ENCODE measurements at regions not wholly inside any gene's neighbourhood (a gene's known extent, or its start where the extent isn't known, plus 50 kb on each side); places are given as distances from the start of the nearest gene placed in this dataset.

- H3K27me3 Mint-ChIP-seq, result no peaks in the 10 kb centered on the region
- Histone ChIP-seq H3K4me2 (replicated peaks; ENCODE audit: low read depth, low read length, poor library complexity, severe bottlenecking) (no peak overlapping the region), H3K79me2 (ENCODE audit: control insufficient read depth, insufficient read depth, low read length) (no peaks in the 10 kb centered on the region), H4K20me1 (ENCODE audit: control insufficient read depth, insufficient read depth, low read length, poor library complexity, severe bottlenecking) (no peaks in the 10 kb centered on the region), H3K27ac (ENCODE audit: low read length in 2 of 2) (no peak overlapping the region), H3K9me3 (ENCODE audit: control extremely low read depth in 1 of 3, control insufficient read depth in 2 of 3, insufficient read depth in 1 of 3, low read length in 2 of 3) (peaks cover 0 to 6% (median 0%) of the 10 kb centered on the region in 3 donors), H3K36me3 (replicated peaks in 1 of 2; ENCODE audit: control extremely low read depth in 1 of 2, control insufficient read depth in 1 of 2, extremely low read depth in 1 of 2, insufficient read depth in 2 of 2, low read length in 1 of 2) (no peaks in the 10 kb centered on the region), H3K4me3 (ENCODE audit: control extremely low read depth in 1 of 5, extremely low read depth in 1 of 5, insufficient read depth in 1 of 5, low read depth in 2 of 5, low read length in 4 of 5) (no peak overlapping the region), H3K9ac (ENCODE audit: low read length) (no peak overlapping the region), H3K27me3 (replicated peaks in 1 of 4; ENCODE audit: control extremely low read depth in 1 of 4, control insufficient read depth in 3 of 4, insufficient read depth in 4 of 4, low read length in 3 of 4) (no peaks in the 10 kb centered on the region), H2AFZ (ENCODE audit: insufficient read depth, low read depth, low read length, poor library complexity, severe bottlenecking) (no peak overlapping the region), H3K4me1 (ENCODE audit: control insufficient read depth in 2 of 2, insufficient read depth in 2 of 2, low read length in 2 of 2) (no peaks in the 10 kb centered on the region)
- ATAC-seq (ENCODE audit: low read depth) (no peak), DNase-seq (no peak)
- intact Hi-C loops (cut with micrococcal nuclease), result no loop called here
- WGBS (ENCODE audit: insufficient coverage), result no CpG with 5 or more reads among the region's 4 CpGs
- H3K9me3 Mint-ChIP-seq (ENCODE audit: insufficient read depth), result no peaks in the 10 kb centered on the region
- TF ChIP-seq EZH2 (IDR thresholded peaks at IDR 0.05; ENCODE audit: borderline replicate concordance, insufficient read depth, low read depth, low read length, poor library complexity, severe bottlenecking) (no peak), CTCF (IDR thresholded peaks at IDR 0.05) (no peak)
- H3K27ac Mint-ChIP-seq, result no peak overlapping the region
- POLR2A ChIA-PET, result no interaction called here
- no peaks in the 10 kb centered on the region for H3K4me1 Mint-ChIP-seq
- H3K4me3 Mint-ChIP-seq, result no peak overlapping the region
- CTCF ChIA-PET, result no interaction called here
Measured at GRCh38 chr5:4676934-4677333, 463.2 kb upstream of the ADAMTS16 start.

- intact Hi-C loops (cut with micrococcal nuclease), result no loop called here
- H3K27ac Mint-ChIP-seq, result no peak overlapping the region
- no peaks in the 10 kb centered on the region for H3K27me3 ChIP-seq (replicated peaks in 1 of 4; ENCODE audit: control extremely low read depth in 1 of 4, control insufficient read depth in 3 of 4, insufficient read depth in 4 of 4, low read length in 3 of 4)
- no peak overlapping the region for H3K9ac ChIP-seq (ENCODE audit: low read length)
- ATAC-seq (ENCODE audit: low read depth) (no peak), DNase-seq (no peak)
- TF ChIP-seq EZH2 (IDR thresholded peaks at IDR 0.05; ENCODE audit: borderline replicate concordance, insufficient read depth, low read depth, low read length, poor library complexity, severe bottlenecking) (no peak), CTCF (IDR thresholded peaks at IDR 0.05) (no peak)
- no peaks in the 10 kb centered on the region for H3K4me1 Mint-ChIP-seq
- H3K79me2 ChIP-seq (ENCODE audit: control insufficient read depth, insufficient read depth, low read length), result no peaks in the 10 kb centered on the region
- no peaks in the 10 kb centered on the region for H4K20me1 ChIP-seq (ENCODE audit: control insufficient read depth, insufficient read depth, low read length, poor library complexity, severe bottlenecking)
- no peaks in the 10 kb centered on the region for H3K36me3 ChIP-seq (replicated peaks in 1 of 2; ENCODE audit: control extremely low read depth in 1 of 2, control insufficient read depth in 1 of 2, extremely low read depth in 1 of 2, insufficient read depth in 2 of 2, low read length in 1 of 2)
- no peaks in the 10 kb centered on the region for H3K4me1 ChIP-seq (ENCODE audit: control insufficient read depth in 2 of 2, insufficient read depth in 2 of 2, low read length in 2 of 2)
- peaks cover 0 to 5% (median 0%) of the 10 kb centered on the region in 3 donors for H3K9me3 ChIP-seq (ENCODE audit: control extremely low read depth in 1 of 3, control insufficient read depth in 2 of 3, insufficient read depth in 1 of 3, low read length in 2 of 3)
- no peak overlapping the region for H3K27ac ChIP-seq (ENCODE audit: low read length in 2 of 2)
- peaks cover 2% of the 10 kb centered on the region for H3K9me3 Mint-ChIP-seq (ENCODE audit: insufficient read depth)
- ChIA-PET CTCF (no interaction called here), POLR2A (no interaction called here)
- no peak overlapping the region for H2AFZ ChIP-seq (ENCODE audit: insufficient read depth, low read depth, low read length, poor library complexity, severe bottlenecking)
- H3K27me3 Mint-ChIP-seq, result no peaks in the 10 kb centered on the region
- H3K4me3 ChIP-seq (ENCODE audit: control extremely low read depth in 1 of 5, extremely low read depth in 1 of 5, insufficient read depth in 1 of 5, low read depth in 2 of 5, low read length in 4 of 5), result no peak overlapping the region
- no peak overlapping the region for H3K4me2 ChIP-seq (replicated peaks; ENCODE audit: low read depth, low read length, poor library complexity, severe bottlenecking)
- no peak overlapping the region for H3K4me3 Mint-ChIP-seq
Measured at GRCh38 chr5:4684946-4685345, 455.2 kb upstream of the ADAMTS16 start.
